Aorta (tissue), 5 donors: ENCODE measurements at regions not wholly inside any gene's neighbourhood (a gene's known extent, or its start where the extent isn't known, plus 50 kb on each side); places are given as distances from the start of the nearest gene placed in this dataset.
A peak's percentile ranks its signal among the peaks of the same experiment; 100 is the strongest.
"Not testable (repeated sequence)": the region's sequence is repeated elsewhere in the genome, so short reads cannot be mapped to it uniquely, and the experiment has no call there.

ENCODE experiments used
- ATAC-seq: fragments of 200-7000 bp; cut with Tn5 transposase; one replicate; pipeline ENCODE4 v1.9.1; 2022; ENCODE audit warnings: moderate library complexity; ENCODE audit not compliant: low FRiP score
- DNase-seq, 2 donors: peaks; one replicate each; pipeline ENCODE4 v3.0.0-alpha.2; 2020
- H3K27ac ChIP-seq, 2 donors: one replicate each; pipeline ENCODE4 v1.5.1; 2013; ENCODE audit warnings: low read length in 2 of 2, mild to moderate bottlenecking in 2 of 2, moderate library complexity in 2 of 2, control low read depth in 1 of 2, inconsistent platforms in 1 of 2, low read depth in 1 of 2
- H3K27me3 ChIP-seq, 2 donors: one replicate each; pipeline ENCODE4 v1.6.1; 2013; ENCODE audit warnings: control low read depth in 1 of 2, low read length in 1 of 2, mild to moderate bottlenecking in 1 of 2, moderate library complexity in 1 of 2; ENCODE audit not compliant: insufficient read depth in 2 of 2, control insufficient read depth in 1 of 2
- H3K36me3 ChIP-seq, 2 donors: one replicate each; pipeline ENCODE4 v1.6.1; 2013; ENCODE audit warnings: control low read depth in 1 of 2, low read length in 1 of 2, mild to moderate bottlenecking in 1 of 2; ENCODE audit not compliant: insufficient read depth in 2 of 2, control insufficient read depth in 1 of 2
- H3K4me1 ChIP-seq, 2 donors: one replicate each; pipeline ENCODE4 v1.6.1; 2013; ENCODE audit warnings: low read length in 2 of 2, control low read depth in 1 of 2, mild to moderate bottlenecking in 1 of 2, moderate library complexity in 1 of 2; ENCODE audit not compliant: insufficient read depth in 2 of 2, control insufficient read depth in 1 of 2
- H3K4me3 ChIP-seq, 2 donors: one replicate each; pipeline ENCODE4 v1.5.1; 2013; ENCODE audit warnings: low read length in 2 of 2, control low read depth in 1 of 2, mild to moderate bottlenecking in 1 of 2
- H3K9me3 ChIP-seq: one replicate; pipeline ENCODE4 v1.6.1; 2013; ENCODE audit warnings: mild to moderate bottlenecking, low read length; ENCODE audit not compliant: control insufficient read depth
- WGBS, 2 donors: extraction: QIAGEN DNeasy Blood & Tissue Kit; methylation state at CpG; one replicate each; pipeline ENCODE4 v1.1.7; 2013; 5-methylcytosine and 5-hydroxymethylcytosine counted together
- intact Hi-C, 2 donors: fragments of 100-400 bp; cut with DNase I; formaldehyde crosslinking; loops; one replicate each; pipeline versions ENCODE4 v1.14.2 to v1.15.0; 2022
- donor health status: healthy with polysubstance abuse.
- donor health status: Bipolar disorder and iron deficiency.
- donor health status: DM: no; HTN: no; CAD: no.
- donor health status: DM: no; HTN: no; CAD: no.
- donor health status: DM: yes; HTN: yes; CAD: no.

GRCh38 chr9:117649126-117649525 is 55.1 kb upstream of the TLR4 start:
- DNase-seq = no peak
- Histone ChIP-seq H3K4me3 (no peak overlapping the region), H3K27ac (no peak overlapping the region), H3K4me1 (no peaks in the 10 kb centered on the region), H3K36me3 (no peaks in the 10 kb centered on the region), H3K27me3 (no peaks in the 10 kb centered on the region), H3K9me3 (no peaks in the 10 kb centered on the region)
- intact Hi-C loops = no loop called here
- no peak for ATAC-seq
- 59 to 66% methylated on average over 3 of the region's 3 CpGs for WGBS, 2 donors

- H3K4me1 ChIP-seq = no peaks in the 10 kb centered on the region
- DNase-seq (no peak), ATAC-seq (peak; percentile 53)
- H3K27me3 ChIP-seq = no peaks in the 10 kb centered on the region
- intact Hi-C loops = loop anchor here in 1 of 2 donors (5.0 kb wide), 1 partner anchor 137 kb away; no protein-coding TSS in a partner anchor
- H3K27ac ChIP-seq = no peak overlapping the region
- peak overlapping the region; percentile 26 to 37 for H3K4me3 ChIP-seq
- no peaks in the 10 kb centered on the region for H3K9me3 ChIP-seq
- WGBS, 2 donors = 32 to 36% methylated on average over 6 of the region's 6 CpGs
- H3K36me3 ChIP-seq = no peaks in the 10 kb centered on the region
Observed at GRCh38 chr9:117644932-117645636, 59.1 kb upstream of the TLR4 start.

- no peaks in the 10 kb centered on the region for H3K9me3 ChIP-seq
- WGBS, 2 donors = 14 to 15% methylated on average over 11 of the region's 11 CpGs
- ATAC-seq (peak; percentile 91), DNase-seq (peak; percentile 75 to 91)
- H3K27me3 ChIP-seq = no peaks in the 10 kb centered on the region
- peak overlapping the region; percentile 26 to 37 for H3K4me3 ChIP-seq
- no peaks in the 10 kb centered on the region for H3K4me1 ChIP-seq
- no peak overlapping the region for H3K27ac ChIP-seq
- intact Hi-C loops = loop anchor here in 1 of 2 donors (5.0 kb wide), 1 partner anchor 138 kb away; no protein-coding TSS in a partner anchor
- no peaks in the 10 kb centered on the region for H3K36me3 ChIP-seq
Observed at GRCh38 chr9:117644133-117644931, 59.9 kb upstream of the TLR4 start.

GRCh38 chr9:117643288-117643654 is 60.9 kb upstream of the TLR4 start:
- 57 to 63% methylated on average over 6 of the region's 6 CpGs for WGBS, 2 donors
- H3K4me3 ChIP-seq = no peak overlapping the region
- no peak for ATAC-seq
- no peaks in the 10 kb centered on the region for H3K27me3 ChIP-seq
- no peak for DNase-seq
- intact Hi-C loops = loop anchor here in 1 of 2 donors (5.0 kb wide), 1 partner anchor 139 kb away; no protein-coding TSS in a partner anchor
- H3K4me1 ChIP-seq = no peaks in the 10 kb centered on the region
- H3K9me3 ChIP-seq = no peaks in the 10 kb centered on the region
- no peak overlapping the region for H3K27ac ChIP-seq
- no peaks in the 10 kb centered on the region for H3K36me3 ChIP-seq

GRCh38 chr9:117642571-117643287 is 61.5 kb upstream of the TLR4 start:
- intact Hi-C loops = loop anchor here in 1 of 2 donors (5.0 kb wide), 1 partner anchor 140 kb away; no protein-coding TSS in a partner anchor

GRCh38 chr9:117636681-117637080 is 67.5 kb upstream of the TLR4 start:
- H3K27me3 ChIP-seq = no peaks in the 10 kb centered on the region
- 76 to 94% methylated on average over 1 of the region's 1 CpG for WGBS, 2 donors
- ATAC-seq (no peak), DNase-seq (no peak)
- no peak overlapping the region for H3K4me3 ChIP-seq
- no peaks in the 10 kb centered on the region for H3K36me3 ChIP-seq
- H3K9me3 ChIP-seq = no peaks in the 10 kb centered on the region
- no peak overlapping the region for H3K27ac ChIP-seq
- intact Hi-C loops = no loop called here
- no peaks in the 10 kb centered on the region for H3K4me1 ChIP-seq

More at GRCh38 chr9:117642571-117643287, 61.5 kb upstream of the TLR4 start:
- not testable (repeated sequence) for H3K27ac ChIP-seq, H3K36me3 ChIP-seq, H3K4me3 ChIP-seq, H3K4me1 ChIP-seq, ATAC-seq, H3K27me3 ChIP-seq, H3K9me3 ChIP-seq
- peak in 1 of 2 donors; percentile 40 for DNase-seq
- WGBS, 2 donors = 12 to 46% methylated on average over 34 to 50 of the region's 50 CpGs

GRCh38 chr9:117625154-117625553 is 79.0 kb upstream of the TLR4 start:
- no peak overlapping the region for H3K27ac ChIP-seq
- WGBS, 2 donors = 75 to 92% methylated on average over 1 of the region's 1 CpG
- no peaks in the 10 kb centered on the region for H3K4me1 ChIP-seq
- no peaks in the 10 kb centered on the region for H3K36me3 ChIP-seq
- intact Hi-C loops = no loop called here
- ATAC-seq (no peak), DNase-seq (no peak)
- no peaks in the 10 kb centered on the region for H3K9me3 ChIP-seq
- H3K4me3 ChIP-seq = no peak overlapping the region
- H3K27me3 ChIP-seq = no peaks in the 10 kb centered on the region

GRCh38 chr9:117624106-117624505 is 80.1 kb upstream of the TLR4 start:
- Histone ChIP-seq H3K9me3 (peaks cover 2% of the 10 kb centered on the region), H3K36me3 (no peaks in the 10 kb centered on the region), H3K27me3 (no peaks in the 10 kb centered on the region), H3K27ac (no peak overlapping the region), H3K4me1 (no peaks in the 10 kb centered on the region), H3K4me3 (no peak overlapping the region)
- DNase-seq (no peak), ATAC-seq (no peak)
- intact Hi-C loops = no loop called here
- WGBS, 2 donors = 66 to 70% methylated on average over 3 of the region's 3 CpGs
